H1 (cell line): ENCODE measurements at regions not wholly inside any gene's neighbourhood (a gene's known extent, or its start where the extent isn't known, plus 50 kb on each side); places are given as distances from the start of the nearest gene placed in this dataset.
A peak's percentile ranks its signal among the peaks of the same experiment; 100 is the strongest.

Source experiments
- CTCF ChIA-PET: fragments of 300-600 bp; sonication (Branson Sonifier 250); formaldehyde crosslinking; loops from one replicate; lab custom pipeline; 2021; ENCODE audit not compliant: partially characterized antibody; lab: Charles Lee
- POLR2A ChIA-PET: fragments of 300-600 bp; sonication (Branson Sonifier 250); formaldehyde crosslinking; loops from one replicate; lab custom pipeline; 2021; ENCODE audit warnings: inconsistent platforms; ENCODE audit not compliant: partially characterized antibody; lab: Charles Lee
- DNase-seq, 2 experiments: peaks; one replicate each; pipeline versions ENCODE4 v3.0.0 to v3.0.0-alpha.2; 2010 to 2022; ENCODE audit warnings: low spot score in 2 of 2, low read depth in 1 of 2, mixed read lengths in 1 of 2
- FAIRE-seq: peaks from 2 replicates; lab custom pipeline; 2011; peaks lifted over from hg19 to GRCh38; lab: Jason Lieb, UNC
- H2AFZ ChIP-seq: 2 replicates; pipeline ENCODE4 v1.8.1; 2012; ENCODE audit warnings: low read length, inconsistent platforms
- H2AK5ac ChIP-seq: 2 replicates; pipeline ENCODE4 v1.6.1; 2013; ENCODE audit warnings: low read depth, low read length
- H2BK120ac ChIP-seq: replicated peaks from 2 replicates; pipeline ENCODE3; 2013; ENCODE audit warnings: low read depth, low read length, inconsistent platforms
- H2BK12ac ChIP-seq: 2 replicates; pipeline ENCODE4 v1.6.1; 2013; ENCODE audit warnings: low read depth, low read length
- H2BK15ac ChIP-seq: 2 replicates; pipeline ENCODE4 v1.6.1; 2013; ENCODE audit warnings: low read length
- H2BK20ac ChIP-seq: 2 replicates; pipeline ENCODE4 v1.6.1; 2013; ENCODE audit warnings: low read length
- H2BK5ac ChIP-seq: 2 replicates; pipeline ENCODE4 v1.6.1; 2013; ENCODE audit warnings: low read depth, low read length
- H3K14ac ChIP-seq: 2 replicates; pipeline ENCODE4 v1.6.1; 2013; ENCODE audit warnings: inconsistent platforms; ENCODE audit not compliant: insufficient read length
- H3K18ac ChIP-seq: 2 replicates; pipeline ENCODE4 v1.6.1; 2013; ENCODE audit warnings: low read length; ENCODE audit errors: extremely low read depth
- H3K23ac ChIP-seq: 2 replicates; pipeline ENCODE4 v1.6.1; 2013; ENCODE audit warnings: inconsistent platforms; ENCODE audit not compliant: insufficient read length
- H3K23me2 ChIP-seq: 2 replicates; pipeline ENCODE4 v1.6.1; 2013; ENCODE audit warnings: low read depth, low read length
- H3K27ac ChIP-seq: 2 replicates; pipeline ENCODE4 v1.6.1; 2011; ENCODE audit warnings: low read depth, low read length, inconsistent platforms
- H3K27me3 ChIP-seq, 4 experiments: replicated peaks in 1 of 4; 1 replicate in 1 of 4; 2 replicates in 3 of 4; pipeline versions ENCODE4 v1.6.1 to v1.8.1; 2011 to 2013; ENCODE audit warnings: low read length in 3 of 4, mild to moderate bottlenecking in 3 of 4, inconsistent platforms in 2 of 4, mixed read lengths in 2 of 4, moderate library complexity in 1 of 4; ENCODE audit not compliant: control insufficient read depth in 3 of 4, insufficient read depth in 3 of 4; ENCODE audit errors: extremely low read depth in 1 of 4
- H3K36me3 ChIP-seq, 4 experiments: 2 replicates each; pipeline versions ENCODE4 v1.6.1 to v1.8.1; 2011 to 2013; ENCODE audit warnings: mild to moderate bottlenecking in 4 of 4, low read length in 3 of 4, moderate library complexity in 2 of 4, control low read depth in 1 of 4, inconsistent platforms in 1 of 4; ENCODE audit not compliant: insufficient read depth in 4 of 4, control insufficient read depth in 2 of 4
- H3K4ac ChIP-seq: replicated peaks from 2 replicates; pipeline ENCODE3; 2013; ENCODE audit warnings: low read length, low read depth, mixed read lengths, inconsistent platforms; ENCODE audit not compliant: insufficient read length
- H3K4me1 ChIP-seq, 4 experiments: replicated peaks in 1 of 4; 1 replicate in 1 of 4; 2 replicates in 3 of 4; pipeline versions ENCODE4 v1.6.1 to v1.8.1; 2011 to 2013; ENCODE audit warnings: low read length in 3 of 4, inconsistent platforms in 2 of 4, mixed read lengths in 1 of 4; ENCODE audit not compliant: insufficient read depth in 4 of 4, control insufficient read depth in 3 of 4
- H3K4me2 ChIP-seq, 2 experiments: 2 replicates each; pipeline versions ENCODE4 v1.6.1 to v1.8.1; 2011 to 2013; ENCODE audit warnings: low read depth in 2 of 2, low read length in 2 of 2, control low read depth in 1 of 2, inconsistent platforms in 1 of 2, mild to moderate bottlenecking in 1 of 2; ENCODE audit not compliant: insufficient read depth in 1 of 2
- H3K4me3 ChIP-seq, 4 experiments: fragments of 200-600, 300-600 bp in 1 of 4; sonication (generic), shearing (Covaris generic), sonication (Bioruptor Twin) in 1 of 4; 2 replicates each; pipeline versions ENCODE4 v1.5.1 to v1.8.1; 2011 to 2016; ENCODE audit warnings: low read length in 4 of 4, low read depth in 3 of 4, control low read depth in 2 of 4, inconsistent platforms in 2 of 4, mild to moderate bottlenecking in 2 of 4, mixed read lengths in 1 of 4, moderate library complexity in 1 of 4; ENCODE audit not compliant: insufficient read depth in 2 of 4; ENCODE audit errors: extremely low read depth in 1 of 4
- H3K56ac ChIP-seq: replicated peaks from 2 replicates; pipeline ENCODE3; 2013; ENCODE audit warnings: low read depth, mild to moderate bottlenecking, mixed read lengths, low read length, inconsistent platforms; ENCODE audit not compliant: insufficient read length
- H3K79me1 ChIP-seq: 2 replicates; pipeline ENCODE4 v1.6.1; 2013; ENCODE audit warnings: low read depth, low read length, control low read depth
- H3K79me2 ChIP-seq, 2 experiments: 2 replicates each; pipeline versions ENCODE4 v1.6.1 to v1.8.1; 2012 to 2013; ENCODE audit warnings: low read length in 2 of 2, mild to moderate bottlenecking in 2 of 2, inconsistent platforms in 1 of 2; ENCODE audit not compliant: insufficient read depth in 2 of 2, control insufficient read depth in 1 of 2
- H3K9ac ChIP-seq, 4 experiments: replicated peaks in 1 of 4; 1 replicate in 1 of 4; 2 replicates in 3 of 4; pipeline versions ENCODE4 v1.6.1 to v1.8.1; 2011 to 2013; ENCODE audit warnings: low read depth in 3 of 4, low read length in 3 of 4, control low read depth in 2 of 4, mild to moderate bottlenecking in 2 of 4, moderate library complexity in 2 of 4, inconsistent platforms in 1 of 4; ENCODE audit errors: extremely low read depth in 1 of 4
- H3K9me3 ChIP-seq, 2 experiments: 2 replicates each; pipeline versions ENCODE4 v1.6.1 to v1.8.1; 2012 to 2013; ENCODE audit warnings: mild to moderate bottlenecking in 2 of 2, moderate library complexity in 2 of 2, control low read depth in 1 of 2, inconsistent platforms in 1 of 2, low read depth in 1 of 2, low read length in 1 of 2, mixed read lengths in 1 of 2; ENCODE audit not compliant: insufficient read depth in 2 of 2
- H4K20me1 ChIP-seq, 2 experiments: replicated peaks in 1 of 2; 2 replicates each; pipeline versions ENCODE3 to v1.8.1; 2011 to 2013; ENCODE audit warnings: inconsistent platforms in 2 of 2, low read length in 2 of 2, mild to moderate bottlenecking in 1 of 2; ENCODE audit not compliant: insufficient read depth in 2 of 2, control insufficient read depth in 1 of 2
- H4K5ac ChIP-seq: 2 replicates; pipeline ENCODE4 v1.6.1; 2013; ENCODE audit warnings: low read length, low read depth, mixed read lengths, inconsistent platforms; ENCODE audit not compliant: insufficient read length
- H4K8ac ChIP-seq: 2 replicates; pipeline ENCODE4 v1.8.0; 2013; ENCODE audit warnings: mild to moderate bottlenecking, moderate library complexity, low read length, inconsistent platforms; ENCODE audit not compliant: insufficient read depth; ENCODE audit errors: extremely low read depth
- H4K91ac ChIP-seq: replicated peaks from 2 replicates; pipeline ENCODE3; 2013; ENCODE audit warnings: low read length, mixed read lengths, inconsistent platforms; ENCODE audit not compliant: insufficient read length
- KDM1A ChIP-seq: fragments of 200-600, 300-600 bp; sonication (generic); IDR thresholded peaks from 2 replicates; pipeline ENCODE4 v1.7.1; 2016; ENCODE audit warnings: mild to moderate bottlenecking, low read length, borderline replicate concordance
- TAF7 ChIP-seq: optimal IDR thresholded peaks from 2 replicates; pipeline ENCODE3; 2011; ENCODE audit warnings: low read depth, mild to moderate bottlenecking, inconsistent platforms, low read length, moderate library complexity, borderline replicate concordance
- WGBS, 2 experiments: shearing (Covaris generic) in 1 of 2; methylation state at CpG; one replicate each; pipeline versions ENCODE4 v1.1.6 to v1.1.7; 2013 to 2015; ENCODE audit warnings: low lambda C conversion rate in 2 of 2, mixed read lengths in 2 of 2, inconsistent platforms in 1 of 2, low coverage in 1 of 2, missing lambda C conversion rate in 1 of 2; ENCODE audit not compliant: insufficient replicate concordance in 2 of 2, insufficient coverage in 1 of 2, insufficient read length in 1 of 2; ENCODE audit errors: extremely low coverage in 1 of 2, missing lambda C conversion rate in 1 of 2; 5-methylcytosine and 5-hydroxymethylcytosine counted together

DNA sequence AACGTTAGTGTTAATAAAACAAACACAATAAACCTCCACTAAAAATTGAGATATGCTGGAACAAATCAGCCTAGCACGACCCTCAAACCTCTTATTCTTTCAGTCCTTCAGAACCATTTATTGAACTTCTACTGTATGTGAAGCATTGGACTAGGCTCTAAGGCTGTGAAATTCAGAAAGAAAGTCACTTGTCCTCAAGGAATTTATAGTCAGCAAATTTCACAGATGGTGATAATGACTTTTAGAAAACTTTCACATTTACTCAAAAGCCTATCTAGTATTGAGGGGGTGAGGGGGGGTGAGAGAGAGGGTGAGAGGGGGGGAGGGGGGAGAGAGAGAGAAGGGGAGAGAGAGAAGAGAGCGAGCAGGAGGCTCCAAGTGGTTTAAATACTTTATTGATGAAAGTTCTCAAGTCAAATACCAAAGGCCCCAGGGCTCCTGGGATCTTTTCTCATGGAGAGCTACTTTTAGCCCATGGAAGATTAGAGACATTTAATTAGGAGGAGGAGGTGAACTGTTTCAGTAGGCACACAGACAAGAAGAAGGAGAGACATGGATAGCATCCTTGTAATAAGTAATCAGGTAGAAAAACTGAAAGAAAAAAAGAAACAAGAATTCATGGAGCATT is 66.3 kb upstream of the SSX2IP start:
- Histone ChIP-seq H3K4ac (no peak overlapping the region), H3K23me2 (no peaks in the 10 kb centered on the region; the same call in 1 of the 2 replicates), H2AFZ (no peak overlapping the region), H2BK5ac (no peak overlapping the region), H3K4me3 (peak overlapping the region in 1 of 4 experiments; percentile 12; a peak in 1 of 8 replicates), H3K14ac (no peak overlapping the region), H3K9me3 (no peaks in the 10 kb centered on the region), H3K27ac (no peak overlapping the region), H3K56ac (no peak overlapping the region), H2BK15ac (no peak overlapping the region), H3K23ac (no peak overlapping the region), H3K79me2 (no peaks in the 10 kb centered on the region), H2BK20ac (no peak overlapping the region), H3K9ac (no peak overlapping the region), H3K27me3 (no peaks in the 10 kb centered on the region), H3K18ac (no peak overlapping the region), H4K20me1 (no peaks in the 10 kb centered on the region), H3K36me3 (no peaks in the 10 kb centered on the region), H4K91ac (no peak overlapping the region), H4K8ac (no peak overlapping the region), H2AK5ac (no peak overlapping the region), H3K4me1 (peaks cover 0 to 12% (median 2%) of the 10 kb centered on the region in 4 experiments; a peak in 5 of 7 replicates), H2BK120ac (no peak overlapping the region), H2BK12ac (no peak overlapping the region), H3K4me2 (no peak overlapping the region)
- WGBS, 2 experiments, result 92% methylated on average over 2 of the region's 3 CpGs; no CpG with 5 or more reads in 1 of the 2 experiments
- peak in 1 of 2 experiments; percentile 10 for DNase-seq
- CTCF ChIA-PET, result interaction anchor here (0.7 to 12.4 kb wide), 8 partner anchors 14 to 182 kb away, joined by 3 to 164 read pairs (median 3); partner anchors contain the start of gene CTBS
- POLR2A ChIA-PET, result interaction anchor here (0.9 kb wide), 1 partner anchor 16 kb away, joined by 3 read pairs; no protein-coding TSS in a partner anchor
- no peak for FAIRE-seq
- TF ChIP-seq TAF7 (peak; percentile 43), KDM1A (no peak)
- TF ChIP-seq, all 59 proteins: peak for 1
- H3K79me1 ChIP-seq, result no peaks in the 10 kb centered on the region
- no peak overlapping the region for H4K5ac ChIP-seq
